ENCODE measurements at regions not wholly inside any gene's neighbourhood (a gene's known extent, or its start where the extent isn't known, plus 50 kb on each side); places are given as distances from the start of the nearest gene placed in this dataset.

- H2AFZ ChIP-seq (ENCODE audit: low read depth): no peak overlapping the region
- no peak overlapping the region for H3K4me2 ChIP-seq
- no peaks in the 10 kb centered on the region for H3K27me3 ChIP-seq (ENCODE audit: insufficient read depth, low read depth)
- no peaks in the 10 kb centered on the region for H4K20me1 ChIP-seq (ENCODE audit: insufficient read depth)
- no peaks in the 10 kb centered on the region for H3K36me3 ChIP-seq (ENCODE audit: insufficient read depth)
- TF ChIP-seq, protein P1, sequence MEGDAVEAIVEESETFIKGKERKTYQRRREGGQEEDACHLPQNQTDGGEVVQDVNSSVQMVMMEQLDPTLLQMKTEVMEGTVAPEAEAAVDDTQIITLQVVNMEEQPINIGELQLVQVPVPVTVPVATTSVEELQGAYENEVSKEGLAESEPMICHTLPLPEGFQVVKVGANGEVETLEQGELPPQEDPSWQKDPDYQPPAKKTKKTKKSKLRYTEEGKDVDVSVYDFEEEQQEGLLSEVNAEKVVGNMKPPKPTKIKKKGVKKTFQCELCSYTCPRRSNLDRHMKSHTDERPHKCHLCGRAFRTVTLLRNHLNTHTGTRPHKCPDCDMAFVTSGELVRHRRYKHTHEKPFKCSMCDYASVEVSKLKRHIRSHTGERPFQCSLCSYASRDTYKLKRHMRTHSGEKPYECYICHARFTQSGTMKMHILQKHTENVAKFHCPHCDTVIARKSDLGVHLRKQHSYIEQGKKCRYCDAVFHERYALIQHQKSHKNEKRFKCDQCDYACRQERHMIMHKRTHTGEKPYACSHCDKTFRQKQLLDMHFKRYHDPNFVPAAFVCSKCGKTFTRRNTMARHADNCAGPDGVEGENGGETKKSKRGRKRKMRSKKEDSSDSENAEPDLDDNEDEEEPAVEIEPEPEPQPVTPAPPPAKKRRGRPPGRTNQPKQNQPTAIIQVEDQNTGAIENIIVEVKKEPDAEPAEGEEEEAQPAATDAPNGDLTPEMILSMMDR (conservative IDR thresholded peaks at IDR 0.05; ENCODE audit: low read depth, low read length): no peak
- no peaks in the 10 kb centered on the region for H3K79me2 ChIP-seq (ENCODE audit: insufficient read depth, low read depth)
- no peak overlapping the region for H3K9ac ChIP-seq
- no peak overlapping the region for H3K4me3 ChIP-seq (IDR thresholded peaks at IDR 0.05; ENCODE audit: insufficient read depth, low read depth, low read length)
- H3K27ac ChIP-seq: no peak overlapping the region
- no peaks in the 10 kb centered on the region for H3K4me1 ChIP-seq (ENCODE audit: low read depth, poor library complexity, severe bottlenecking)
Measured at GRCh38 chr5:33316773-33317172, 124.0 kb upstream of the TARS1 start.

- H3K4me3 ChIP-seq (IDR thresholded peaks at IDR 0.05; ENCODE audit: insufficient read depth, low read depth, low read length): no peak overlapping the region
- TF ChIP-seq, protein P1 (conservative IDR thresholded peaks at IDR 0.05; ENCODE audit: low read depth, low read length): no peak
Measured at GRCh38 chr5:33317271-33317670, 123.5 kb upstream of the TARS1 start.

DNA sequence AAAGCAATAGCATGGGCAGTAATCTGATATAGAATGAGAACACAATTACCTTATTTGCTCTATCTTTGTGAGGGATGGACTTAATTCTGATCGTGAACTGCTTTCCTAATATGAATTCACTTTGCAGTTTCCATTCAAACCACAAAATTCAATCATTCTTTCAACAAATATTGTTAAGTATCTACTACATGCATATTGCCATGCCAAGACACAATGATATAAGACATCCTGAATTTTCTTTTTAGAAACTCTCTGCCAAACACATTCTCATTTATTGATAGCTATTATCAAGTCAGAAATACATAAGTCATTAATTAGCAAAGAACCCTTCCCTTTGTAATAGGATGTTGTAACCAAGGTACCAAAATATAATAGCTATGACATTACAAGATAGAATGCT, 121.6 kb upstream of the TARS1 start:
- Histone ChIP-seq H3K36me3 (ENCODE audit: insufficient read depth) (no peaks in the 10 kb centered on the region), H3K9ac (no peak overlapping the region), H3K4me2 (no peak overlapping the region), H2AFZ (ENCODE audit: low read depth) (no peak overlapping the region), H3K4me1 (ENCODE audit: low read depth, poor library complexity, severe bottlenecking) (no peaks in the 10 kb centered on the region), H3K27me3 (ENCODE audit: insufficient read depth, low read depth) (no peaks in the 10 kb centered on the region), H3K4me3 (IDR thresholded peaks at IDR 0.05; ENCODE audit: insufficient read depth, low read depth, low read length) (no peak overlapping the region), H3K27ac (no peak overlapping the region), H3K79me2 (ENCODE audit: insufficient read depth, low read depth) (no peaks in the 10 kb centered on the region), H4K20me1 (ENCODE audit: insufficient read depth) (no peaks in the 10 kb centered on the region)
- TF ChIP-seq, protein P1 (conservative IDR thresholded peaks at IDR 0.05; ENCODE audit: low read depth, low read length): no peak

More at GRCh38 chr5:33317271-33317670, 123.5 kb upstream of the TARS1 start:
- H3K4me1 ChIP-seq (ENCODE audit: low read depth, poor library complexity, severe bottlenecking): no peaks in the 10 kb centered on the region
- no peaks in the 10 kb centered on the region for H3K79me2 ChIP-seq (ENCODE audit: insufficient read depth, low read depth)
- H4K20me1 ChIP-seq (ENCODE audit: insufficient read depth): no peaks in the 10 kb centered on the region
- H2AFZ ChIP-seq (ENCODE audit: low read depth): no peak overlapping the region
- no peak overlapping the region for H3K27ac ChIP-seq
- no peaks in the 10 kb centered on the region for H3K27me3 ChIP-seq (ENCODE audit: insufficient read depth, low read depth)
- H3K4me2 ChIP-seq: no peak overlapping the region
- H3K36me3 ChIP-seq (ENCODE audit: insufficient read depth): no peaks in the 10 kb centered on the region
- no peak overlapping the region for H3K9ac ChIP-seq

- Histone ChIP-seq H3K4me3 (IDR thresholded peaks at IDR 0.05; ENCODE audit: insufficient read depth, low read depth, low read length) (no peak overlapping the region), H3K27me3 (ENCODE audit: insufficient read depth, low read depth) (no peaks in the 10 kb centered on the region), H4K20me1 (ENCODE audit: insufficient read depth) (no peaks in the 10 kb centered on the region), H3K9ac (no peak overlapping the region), H3K27ac (no peak overlapping the region), H3K4me2 (no peak overlapping the region), H3K79me2 (ENCODE audit: insufficient read depth, low read depth) (no peaks in the 10 kb centered on the region), H3K36me3 (ENCODE audit: insufficient read depth) (no peaks in the 10 kb centered on the region), H3K4me1 (ENCODE audit: low read depth, poor library complexity, severe bottlenecking) (no peaks in the 10 kb centered on the region), H2AFZ (ENCODE audit: low read depth) (no peak overlapping the region)
- TF ChIP-seq, protein P1 (conservative IDR thresholded peaks at IDR 0.05; ENCODE audit: low read depth, low read length): no peak
Measured at GRCh38 chr5:33319841-33320240, 120.9 kb upstream of the TARS1 start.

Measured in KMS-11 (cell line).